Hepatocyte (in vitro differentiated cells): ENCODE measurements at regions not wholly inside any gene's neighbourhood (a gene's known extent, or its start where the extent isn't known, plus 50 kb on each side); places are given as distances from the start of the nearest gene placed in this dataset.

Source experiments
- DNase-seq: peaks from one replicate; pipeline ENCODE4 v3.0.0-alpha.2; 2016; ENCODE audit warnings: low spot score
- H2AFZ ChIP-seq: fragments of 200-600 bp; sonication (generic); 2 replicates; pipeline ENCODE4 v1.6.0; 2016; ENCODE audit warnings: antibody characterized with exemption, mild to moderate bottlenecking
- H3K27ac ChIP-seq: fragments of 200-600 bp; sonication (generic); 2 replicates; pipeline ENCODE4 v1.5.1; 2016; ENCODE audit warnings: mild to moderate bottlenecking
- H3K27me3 ChIP-seq: fragments of 200-600 bp; sonication (generic); 2 replicates; pipeline ENCODE4 v1.6.1; 2016
- H3K36me3 ChIP-seq: fragments of 200-600 bp; sonication (generic); replicated peaks from 2 replicates; pipeline ENCODE4 v1.5.1; 2016; ENCODE audit warnings: low read depth; ENCODE audit not compliant: insufficient read depth
- H3K4me1 ChIP-seq: fragments of 200-600 bp; sonication (generic); 2 replicates; pipeline ENCODE4 v1.5.1; 2016; ENCODE audit warnings: mild to moderate bottlenecking, moderate library complexity; ENCODE audit not compliant: insufficient read depth
- H3K4me2 ChIP-seq: fragments of 200-600 bp; sonication (generic); 2 replicates; pipeline ENCODE4 v1.6.0; 2016
- H3K4me3 ChIP-seq: fragments of 200-600 bp; sonication (generic); 2 replicates; pipeline ENCODE4 v1.5.1; 2016; ENCODE audit warnings: mild to moderate bottlenecking
- H3K79me2 ChIP-seq: fragments of 200-600 bp; sonication (generic); 2 replicates; pipeline ENCODE4 v1.6.0; 2017; ENCODE audit warnings: mild to moderate bottlenecking
- H3K9me2 ChIP-seq: fragments of 200-600 bp; sonication (generic); replicated peaks from 2 replicates; pipeline ENCODE4 v1.6.0; 2017; ENCODE audit warnings: mild to moderate bottlenecking; ENCODE audit not compliant: insufficient read depth
- H3K9me3 ChIP-seq: fragments of 200-600 bp; sonication (generic); 2 replicates; pipeline ENCODE4 v1.5.1; 2016; ENCODE audit warnings: low read depth, mild to moderate bottlenecking
- H4K20me1 ChIP-seq: fragments of 200-600 bp; sonication (generic); 2 replicates; pipeline ENCODE4 v1.6.0; 2016; ENCODE audit warnings: mild to moderate bottlenecking; ENCODE audit not compliant: insufficient read depth, poor library complexity, severe bottlenecking
- CTCF ChIP-seq: fragments of 200-600 bp; sonication (generic); IDR thresholded peaks from 2 replicates; pipeline ENCODE4 v1.5.1; 2016; ENCODE audit warnings: antibody characterized with exemption, mild to moderate bottlenecking; ENCODE audit not compliant: poor library complexity
- EZH2 ChIP-seq: fragments of 200-600 bp; sonication (generic); IDR thresholded peaks from 2 replicates; pipeline ENCODE4 v1.6.1; 2016; ENCODE audit warnings: antibody characterized with exemption, mild to moderate bottlenecking, borderline replicate concordance
- EZH2phosphoT487 ChIP-seq: fragments of 200-600 bp; sonication (generic); IDR thresholded peaks from one replicate; pipeline ENCODE4 v1.6.1; 2018; ENCODE audit warnings: antibody characterized with exemption, mild to moderate bottlenecking, low read depth, moderate library complexity; ENCODE audit not compliant: unreplicated experiment, severe bottlenecking
- WGBS: methylation state at CpG from one replicate; pipeline ENCODE4 v1.1.6; 2016; ENCODE audit warnings: low lambda C conversion rate; ENCODE audit errors: missing lambda C conversion rate; 5-methylcytosine and 5-hydroxymethylcytosine counted together

GRCh38 chr7:132655131-132655727, 79.0 kb upstream of the PLXNA4 start:
- H3K4me2 ChIP-seq, result peak overlapping the region; percentile 59

GRCh38 chr7:132654150-132654549, 77.9 kb upstream of the PLXNA4 start:
- no peak overlapping the region for H3K4me3 ChIP-seq
- H3K4me1 ChIP-seq, result no peaks in the 10 kb centered on the region
- H3K9me2 ChIP-seq, result no peaks in the 10 kb centered on the region
- no peak overlapping the region for H3K4me2 ChIP-seq
- WGBS, result 63% methylated on average over 3 of the region's 3 CpGs
- no peak overlapping the region for H2AFZ ChIP-seq
- H3K9me3 ChIP-seq, result no peaks in the 10 kb centered on the region
- TF ChIP-seq CTCF (peak; percentile 30), EZH2phosphoT487 (no peak)
- no peaks in the 10 kb centered on the region for H3K79me2 ChIP-seq
- H3K27me3 ChIP-seq, result no peaks in the 10 kb centered on the region
- no peak overlapping the region for H3K27ac ChIP-seq
- H3K36me3 ChIP-seq, result no peaks in the 10 kb centered on the region
- no peak for DNase-seq
- no peaks in the 10 kb centered on the region for H4K20me1 ChIP-seq

More at GRCh38 chr7:132655131-132655727, 79.0 kb upstream of the PLXNA4 start:
- TF ChIP-seq CTCF (no peak), EZH2phosphoT487 (no peak)
- Histone ChIP-seq H3K27ac (no peak overlapping the region), H3K9me2 (no peaks in the 10 kb centered on the region), H3K4me3 (no peak overlapping the region), H3K4me1 (no peaks in the 10 kb centered on the region), H3K79me2 (no peaks in the 10 kb centered on the region), H4K20me1 (no peaks in the 10 kb centered on the region), H2AFZ (peak overlapping the region; percentile 16), H3K9me3 (no peaks in the 10 kb centered on the region), H3K27me3 (no peaks in the 10 kb centered on the region), H3K36me3 (no peaks in the 10 kb centered on the region)
- WGBS, result 17% methylated on average over 13 of the region's 13 CpGs
- peak; percentile 13 for DNase-seq

- WGBS, result 91% methylated on average over 4 of the region's 4 CpGs
- no peak for DNase-seq
- Histone ChIP-seq H2AFZ (no peak overlapping the region), H3K27ac (no peak overlapping the region), H3K79me2 (no peaks in the 10 kb centered on the region), H3K4me1 (no peaks in the 10 kb centered on the region), H3K36me3 (no peaks in the 10 kb centered on the region), H3K4me2 (no peak overlapping the region), H3K9me3 (no peaks in the 10 kb centered on the region), H3K27me3 (no peaks in the 10 kb centered on the region), H3K4me3 (no peak overlapping the region), H4K20me1 (no peaks in the 10 kb centered on the region), H3K9me2 (no peaks in the 10 kb centered on the region)
- TF ChIP-seq CTCF (no peak), EZH2 (no peak), EZH2phosphoT487 (no peak)
Observed at GRCh38 chr7:132653366-132653930, 77.2 kb upstream of the PLXNA4 start.
